ENCODE measurements at regions not wholly inside any gene's neighbourhood (a gene's known extent, or its start where the extent isn't known, plus 50 kb on each side); places are given as distances from the start of the nearest gene placed in this dataset.

DNA sequence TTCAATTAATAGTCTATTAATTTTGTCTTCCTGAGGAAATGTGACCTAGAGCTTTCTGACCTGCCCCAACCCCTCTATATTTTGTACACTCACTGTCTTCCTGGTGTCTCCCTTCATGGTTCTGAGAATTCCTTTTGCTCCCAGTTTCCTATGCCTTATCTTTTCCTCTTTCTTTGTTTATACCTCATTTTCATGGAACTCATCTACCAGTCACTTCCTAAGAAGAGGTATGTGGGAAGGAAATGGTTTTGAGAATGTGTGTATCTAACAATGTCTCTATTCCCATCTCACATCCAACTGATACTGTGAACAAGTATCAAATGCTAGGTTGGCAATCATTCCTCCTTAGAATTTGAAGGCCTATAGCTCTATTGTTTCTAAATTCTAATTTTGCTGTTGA lies 245.1 kb upstream of the EGLN3 start:
- no peaks in the 10 kb centered on the region for H3K36me3 ChIP-seq
- peaks cover 0 to 71% (median 0%) of the 10 kb centered on the region in 11 experiments; a peak in 7 of 22 replicates for H3K27me3 ChIP-seq
- H4K20me1 ChIP-seq = no peaks in the 10 kb centered on the region
- H3K27ac ChIP-seq = no peak overlapping the region
- no peak overlapping the region for H3K4me3 ChIP-seq
- H3K4me2 ChIP-seq = no peak overlapping the region
- H3K9ac ChIP-seq = no peak overlapping the region
- TF ChIP-seq Cebpa-rat (IDR thresholded peaks at IDR 0.05) = no peak
- H3K4me1 ChIP-seq = no peaks in the 10 kb centered on the region
- peaks cover 0 to 7% (median 0%) of the 10 kb centered on the region in 11 experiments; a peak in 2 of 22 replicates for H3K9me3 ChIP-seq (replicated peaks in 1 of 11)

DNA sequence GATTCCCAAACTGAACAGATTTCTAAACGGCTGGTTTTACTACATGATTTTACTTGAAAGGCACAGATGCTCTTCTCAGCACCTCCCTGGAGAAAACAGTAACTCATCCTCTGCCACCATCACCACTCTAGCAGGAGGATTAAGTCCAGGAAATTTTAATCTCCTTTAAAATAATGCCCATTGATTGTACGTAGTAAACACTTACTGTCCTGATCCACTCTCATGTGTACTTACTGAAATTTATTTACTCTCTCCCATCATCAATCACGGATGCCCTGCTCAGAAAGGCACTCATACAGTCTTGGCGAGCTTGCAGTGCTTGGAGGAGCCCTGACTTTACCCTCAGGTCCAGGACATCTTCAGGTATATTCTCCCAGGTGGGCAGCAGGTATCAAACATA lies 239.8 kb upstream of the EGLN3 start:
- Histone ChIP-seq H3K4me1 (no peaks in the 10 kb centered on the region), H3K4me3 (no peak overlapping the region), H3K4me2 (no peak overlapping the region), H3K9ac (no peak overlapping the region), H3K36me3 (no peaks in the 10 kb centered on the region), H3K9me3 (replicated peaks in 1 of 11) (peaks cover 0 to 7% (median 0%) of the 10 kb centered on the region in 11 experiments; a peak in 2 of 22 replicates), H3K27me3 (peaks cover 0 to 62% (median 0%) of the 10 kb centered on the region in 11 experiments; a peak in 5 of 22 replicates), H3K27ac (no peak overlapping the region), H4K20me1 (no peaks in the 10 kb centered on the region)
- no peak for TF ChIP-seq Cebpa-rat (IDR thresholded peaks at IDR 0.05)

DNA sequence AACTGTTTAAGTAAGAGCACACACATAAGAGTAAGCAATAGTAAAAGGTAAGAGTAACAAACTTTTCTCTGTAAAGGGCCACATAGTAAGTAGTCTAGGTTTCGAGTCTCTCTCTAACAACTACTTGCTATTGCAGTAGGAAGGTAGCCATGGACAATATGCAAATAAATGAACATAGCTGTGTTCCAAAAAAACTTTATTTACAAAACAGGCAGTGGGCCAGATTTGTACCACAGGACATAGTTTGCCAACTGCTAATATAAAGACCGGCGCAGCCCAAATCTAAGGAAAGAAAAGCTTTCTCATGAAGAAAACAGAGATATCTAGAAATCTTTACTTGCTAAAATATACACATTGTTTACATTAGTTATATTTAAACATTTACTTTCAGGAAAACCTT lies 239.0 kb upstream of the EGLN3 start:
- Histone ChIP-seq H3K4me2 (no peak overlapping the region), H3K4me1 (no peaks in the 10 kb centered on the region), H3K4me3 (no peak overlapping the region), H3K36me3 (no peaks in the 10 kb centered on the region), H3K9ac (no peak overlapping the region), H3K27ac (no peak overlapping the region), H3K9me3 (replicated peaks in 1 of 11) (peaks cover 0 to 7% (median 0%) of the 10 kb centered on the region in 11 experiments; a peak in 2 of 22 replicates), H4K20me1 (no peaks in the 10 kb centered on the region), H3K27me3 (peaks cover 0 to 58% (median 0%) of the 10 kb centered on the region in 11 experiments; a peak in 5 of 22 replicates)
- no peak for TF ChIP-seq Cebpa-rat (IDR thresholded peaks at IDR 0.05)

DNA sequence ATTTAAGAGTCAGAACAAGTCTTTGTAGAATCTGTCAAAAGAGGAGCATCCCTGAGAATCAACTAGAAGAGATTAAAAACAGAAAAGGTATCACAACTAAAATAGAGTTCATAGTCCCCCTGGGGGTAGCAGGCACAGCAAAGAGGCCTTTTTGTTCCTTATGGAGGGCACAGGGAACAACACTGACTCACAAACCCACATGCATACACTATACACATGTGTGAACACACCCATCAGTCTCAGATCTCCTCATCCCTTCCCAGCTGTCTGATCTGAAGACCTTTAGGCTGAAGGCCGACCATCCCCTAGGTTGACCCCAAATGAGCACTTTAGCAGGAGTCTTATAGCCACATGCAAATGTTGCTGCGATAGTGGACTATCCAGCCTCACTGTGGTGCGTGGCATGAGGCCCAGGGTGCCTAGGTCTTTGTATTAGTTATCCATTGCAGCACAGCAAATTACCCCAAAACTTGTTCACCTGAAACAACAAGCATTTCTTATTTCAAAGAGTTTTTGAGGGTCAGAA lies 236.7 kb upstream of the EGLN3 start:
- H3K4me2 ChIP-seq = no peak overlapping the region
- H3K36me3 ChIP-seq = no peaks in the 10 kb centered on the region
- H3K9ac ChIP-seq = no peak overlapping the region
- no peaks in the 10 kb centered on the region for H4K20me1 ChIP-seq
- H3K27ac ChIP-seq = no peak overlapping the region
- no peaks in the 10 kb centered on the region; a peak in 1 of 22 replicates for H3K9me3 ChIP-seq (replicated peaks in 1 of 11)
- TF ChIP-seq Cebpa-rat (IDR thresholded peaks at IDR 0.05) = no peak
- peaks cover 0 to 57% (median 0%) of the 10 kb centered on the region in 11 experiments; a peak in 5 of 22 replicates for H3K27me3 ChIP-seq
- H3K4me1 ChIP-seq = no peaks in the 10 kb centered on the region
- no peak overlapping the region for H3K4me3 ChIP-seq

DNA sequence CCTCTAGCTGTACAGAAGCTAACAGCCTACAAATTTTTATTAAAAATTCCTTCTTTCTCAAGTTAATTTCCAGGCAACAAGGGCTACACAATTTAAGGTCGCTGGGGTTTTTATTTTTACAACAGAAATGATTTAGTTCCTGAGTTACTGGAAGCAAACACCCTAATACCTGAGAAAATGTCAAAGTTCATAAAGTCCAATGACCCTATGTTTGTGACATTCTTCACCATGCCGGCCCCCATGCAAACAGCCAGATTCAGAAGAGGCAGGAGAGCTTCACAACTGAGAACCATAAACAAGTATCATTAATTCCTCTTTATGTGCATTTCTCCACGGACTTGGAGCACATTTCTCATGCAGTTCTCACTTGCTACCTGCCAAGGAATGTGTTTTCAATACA lies 236.2 kb upstream of the EGLN3 start:
- Histone ChIP-seq H3K4me2 (no peak overlapping the region), H4K20me1 (no peaks in the 10 kb centered on the region), H3K4me3 (no peak overlapping the region), H3K27ac (no peak overlapping the region), H3K9me3 (replicated peaks in 1 of 11) (no peaks in the 10 kb centered on the region; a peak in 1 of 22 replicates), H3K9ac (no peak overlapping the region), H3K36me3 (no peaks in the 10 kb centered on the region), H3K27me3 (peaks cover 0 to 52% (median 0%) of the 10 kb centered on the region in 11 experiments; a peak in 5 of 22 replicates), H3K4me1 (no peaks in the 10 kb centered on the region)
- no peak for TF ChIP-seq Cebpa-rat (IDR thresholded peaks at IDR 0.05)

DNA sequence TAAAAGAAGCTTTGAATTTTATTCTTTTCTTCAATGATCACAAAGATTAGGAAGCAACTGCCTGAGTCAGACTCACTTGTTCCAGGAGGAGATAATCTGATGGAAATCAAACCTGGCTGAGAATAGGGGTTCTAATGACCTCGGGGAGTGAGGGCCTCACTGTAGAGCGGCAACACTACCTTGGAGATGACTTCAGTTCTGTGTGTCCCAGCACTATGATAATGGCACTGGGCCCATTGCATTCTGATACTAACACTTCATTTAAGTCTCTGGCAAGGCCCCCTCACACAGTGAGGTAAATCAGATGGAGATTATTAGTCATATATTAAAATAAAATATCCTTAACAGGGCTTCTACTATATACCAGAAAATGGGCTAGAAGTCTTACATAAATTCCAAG lies 233.3 kb upstream of the EGLN3 start:
- H3K27me3 ChIP-seq = peaks cover 0 to 22% (median 0%) of the 10 kb centered on the region in 11 experiments; a peak in 4 of 22 replicates

DNA sequence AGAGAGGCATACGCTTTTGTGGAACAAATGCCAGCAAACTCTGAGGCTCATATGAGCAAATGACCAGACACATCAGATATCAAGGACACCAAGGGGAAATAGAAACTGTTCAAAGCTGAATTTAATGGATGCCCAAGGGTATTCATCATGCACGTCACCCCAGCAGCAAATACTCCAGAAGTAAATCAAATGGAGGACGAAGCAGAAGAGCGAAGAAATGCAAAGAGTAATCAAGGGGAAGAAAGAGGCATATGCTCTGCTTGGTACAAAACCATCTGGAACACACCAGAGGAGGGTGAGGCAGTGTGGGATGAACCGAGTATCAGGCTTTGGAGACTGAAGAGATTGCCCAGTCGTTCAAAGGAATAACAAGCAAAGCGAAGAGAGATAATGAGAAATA lies 232.6 kb upstream of the EGLN3 start:
- H4K20me1 ChIP-seq = no peaks in the 10 kb centered on the region
- TF ChIP-seq Cebpa-rat (IDR thresholded peaks at IDR 0.05) = no peak
- no peak overlapping the region for H3K4me2 ChIP-seq
- H3K36me3 ChIP-seq = no peaks in the 10 kb centered on the region
- H3K27me3 ChIP-seq = peaks cover 0 to 16% (median 0%) of the 10 kb centered on the region in 11 experiments; a peak in 4 of 22 replicates
- H3K4me3 ChIP-seq = no peak overlapping the region
- H3K9ac ChIP-seq = no peak overlapping the region
- no peaks in the 10 kb centered on the region; a peak in 1 of 22 replicates for H3K9me3 ChIP-seq (replicated peaks in 1 of 11)
- peaks cover 0 to 20% (median 6%) of the 10 kb centered on the region in 10 experiments; a peak in 9 of 20 replicates for H3K4me1 ChIP-seq
- H3K27ac ChIP-seq = no peak overlapping the region

More for the DNA sequence above, 233.3 kb upstream of the EGLN3 start:
- H3K4me1 ChIP-seq = peaks cover 0 to 20% (median 6%) of the 10 kb centered on the region in 10 experiments; a peak in 9 of 20 replicates
- H3K4me2 ChIP-seq = no peak overlapping the region
- no peak overlapping the region for H3K9ac ChIP-seq
- H3K36me3 ChIP-seq = no peaks in the 10 kb centered on the region
- H4K20me1 ChIP-seq = no peaks in the 10 kb centered on the region
- no peak overlapping the region for H3K27ac ChIP-seq
- no peak for TF ChIP-seq Cebpa-rat (IDR thresholded peaks at IDR 0.05)
- H3K9me3 ChIP-seq (replicated peaks in 1 of 11) = no peaks in the 10 kb centered on the region; a peak in 1 of 22 replicates
- no peak overlapping the region for H3K4me3 ChIP-seq

DNA sequence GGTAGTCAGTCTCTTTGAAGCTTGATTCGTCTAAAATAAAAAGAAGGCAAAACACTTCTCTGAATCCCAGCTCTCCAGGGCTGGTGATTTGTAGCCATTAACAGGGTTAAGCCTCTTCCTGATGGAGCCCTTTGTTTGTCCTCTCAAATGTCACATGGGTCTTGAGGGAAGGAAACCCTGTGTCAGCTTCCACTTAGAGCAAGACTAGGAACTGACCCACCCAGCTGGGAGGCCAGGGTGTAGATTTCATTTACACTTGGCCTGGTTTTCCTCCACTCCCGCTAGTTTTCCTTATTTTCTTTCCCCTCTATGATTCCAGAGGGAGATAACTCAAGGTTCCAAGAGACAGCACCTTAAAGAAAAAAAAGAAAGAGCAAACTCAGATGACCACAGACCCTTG lies 230.5 kb upstream of the EGLN3 start:
- Histone ChIP-seq H3K4me1 (peaks cover 0 to 20% (median 6%) of the 10 kb centered on the region in 10 experiments; a peak in 9 of 20 replicates), H3K9me3 (replicated peaks in 1 of 11) (no peaks in the 10 kb centered on the region; a peak in 1 of 22 replicates), H4K20me1 (no peaks in the 10 kb centered on the region), H3K4me2 (peak overlapping the region in 4 of 11 experiments; percentile 12 to 68 (median 55); a peak in 6 of 22 replicates), H3K36me3 (no peaks in the 10 kb centered on the region), H3K27ac (no peak overlapping the region), H3K9ac (no peak overlapping the region), H3K4me3 (no peak overlapping the region), H3K27me3 (peaks cover 0 to 5% (median 0%) of the 10 kb centered on the region in 11 experiments; a peak in 2 of 22 replicates)
- no peak for TF ChIP-seq Cebpa-rat (IDR thresholded peaks at IDR 0.05)

DNA sequence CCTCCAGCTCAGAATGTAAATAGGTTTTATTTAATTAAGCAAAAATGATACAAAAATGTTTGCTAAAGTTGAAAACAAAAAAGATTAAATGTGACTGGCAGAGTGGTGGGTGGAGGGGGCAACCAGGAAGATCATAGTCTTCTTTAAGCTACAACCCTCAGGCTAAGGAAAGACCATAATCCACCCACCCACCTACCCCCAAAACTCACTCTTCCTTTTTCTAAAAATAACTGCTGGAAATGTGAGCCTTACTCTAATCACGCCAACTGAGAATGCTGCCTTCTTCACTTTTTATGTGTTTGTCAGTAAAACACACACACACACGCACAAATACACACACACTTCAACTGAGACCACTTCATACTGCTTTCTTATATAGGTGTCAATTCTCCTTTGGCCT lies 230.0 kb upstream of the EGLN3 start:
- Histone ChIP-seq H3K9ac (no peak overlapping the region), H3K27ac (no peak overlapping the region), H4K20me1 (no peaks in the 10 kb centered on the region), H3K36me3 (no peaks in the 10 kb centered on the region), H3K27me3 (peaks cover 0 to 5% (median 0%) of the 10 kb centered on the region in 11 experiments; a peak in 2 of 22 replicates), H3K4me3 (no peak overlapping the region), H3K4me1 (peaks cover 2 to 23% (median 8%) of the 10 kb centered on the region in 10 experiments; a peak in 17 of 20 replicates), H3K9me3 (replicated peaks in 1 of 11) (no peaks in the 10 kb centered on the region; a peak in 1 of 22 replicates), H3K4me2 (peak overlapping the region in 3 of 11 experiments; percentile 45 to 68 (median 65); a peak in 6 of 22 replicates)
- no peak for TF ChIP-seq Cebpa-rat (IDR thresholded peaks at IDR 0.05)

All from BLaER1 treated with 17β-estradiol and CSF1 and Interleukin-3, amounts not matched to agents 10 nM and 100 nM (cell line).